ENCODE measurements at regions not wholly inside any gene's neighbourhood (a gene's known extent, or its start where the extent isn't known, plus 50 kb on each side); places are given as distances from the start of the nearest gene placed in this dataset.
A peak's percentile ranks its signal among the peaks of the same experiment; 100 is the strongest.
"Not testable (repeated sequence)": the region's sequence is repeated elsewhere in the genome, so short reads cannot be mapped to it uniquely, and the experiment has no call there.

DNA sequence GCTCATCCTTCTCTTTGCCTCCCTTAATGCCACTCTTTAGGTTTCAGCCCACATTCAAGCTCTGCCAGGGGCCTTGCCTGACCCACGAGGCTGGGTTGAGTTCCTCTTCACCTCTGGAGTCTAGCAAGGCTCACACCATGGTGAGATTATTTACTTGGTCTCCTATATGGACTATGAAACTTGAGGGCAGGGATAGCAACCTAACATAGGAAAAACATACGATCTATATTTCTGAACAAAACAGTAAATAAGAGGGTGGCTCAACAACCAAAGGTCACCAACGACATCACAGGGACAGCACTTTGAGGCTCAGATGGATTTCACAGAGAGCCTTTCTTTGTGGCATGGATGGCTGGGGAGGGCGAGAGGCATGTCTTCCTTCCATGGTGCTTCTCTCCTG lies 197.0 kb downstream of the MAF start:
- DNase-seq, result no peak

DNA sequence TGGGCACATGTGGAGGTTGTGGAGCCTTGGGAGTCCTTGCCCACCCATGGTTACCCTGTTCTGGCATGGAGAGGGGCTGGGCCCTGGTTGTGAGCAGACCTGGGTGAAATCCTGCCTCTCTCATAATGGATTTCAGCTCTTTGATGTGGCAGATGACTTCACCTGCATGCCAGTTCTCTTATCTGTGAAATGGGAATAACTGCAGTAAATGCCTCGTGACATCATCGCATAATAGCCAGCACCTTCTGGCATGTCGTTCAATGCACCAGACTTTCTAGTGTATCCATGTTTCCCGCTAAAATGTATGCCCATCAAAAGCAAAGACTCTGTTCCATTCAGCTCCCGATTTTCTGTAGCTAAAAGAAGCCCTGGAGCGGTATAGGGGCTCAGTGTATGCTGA lies 197.6 kb downstream of the MAF start:
- no peak for DNase-seq

DNA sequence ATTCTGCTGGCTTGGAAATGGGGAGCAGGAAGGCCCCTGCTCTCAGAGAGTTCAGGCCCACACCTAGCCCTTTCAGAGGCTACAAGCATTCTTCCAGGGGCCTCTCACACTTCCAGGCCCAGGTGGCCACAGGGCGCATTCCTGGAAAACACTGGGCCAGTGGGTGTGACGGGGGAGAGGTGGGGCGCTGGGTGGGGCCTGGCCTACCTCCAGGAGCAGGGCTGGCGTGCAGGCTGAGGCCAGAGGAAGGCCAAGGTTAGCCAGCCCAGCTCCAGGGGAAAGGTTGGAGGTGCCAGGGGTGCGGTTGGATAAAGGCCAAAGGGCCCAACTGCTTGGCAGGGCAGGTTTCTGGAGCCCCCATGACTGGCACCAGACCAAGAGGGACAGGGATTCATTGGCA lies 198.2 kb downstream of the MAF start:
- DNase-seq, result no peak

DNA sequence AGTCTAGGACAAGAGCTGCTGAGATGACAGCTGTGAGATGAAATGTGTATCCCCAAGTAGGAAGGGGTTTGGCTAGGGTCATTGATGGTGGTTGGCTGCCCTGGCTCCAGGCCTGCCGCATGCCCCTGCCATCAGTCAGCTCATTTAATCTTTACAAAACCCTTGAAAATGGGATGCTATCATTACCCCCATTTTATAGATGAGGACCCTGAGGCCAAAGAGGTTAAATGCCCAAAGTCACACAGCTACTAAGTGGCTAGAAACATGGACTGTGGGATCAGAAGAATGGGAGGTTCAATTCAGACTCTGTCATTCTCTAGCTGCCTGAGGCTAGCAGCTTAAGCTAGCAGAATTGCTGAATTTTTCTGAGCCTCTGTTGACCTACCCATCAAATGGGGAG lies 198.8 kb downstream of the MAF start:
- DNase-seq, result no peak

DNA sequence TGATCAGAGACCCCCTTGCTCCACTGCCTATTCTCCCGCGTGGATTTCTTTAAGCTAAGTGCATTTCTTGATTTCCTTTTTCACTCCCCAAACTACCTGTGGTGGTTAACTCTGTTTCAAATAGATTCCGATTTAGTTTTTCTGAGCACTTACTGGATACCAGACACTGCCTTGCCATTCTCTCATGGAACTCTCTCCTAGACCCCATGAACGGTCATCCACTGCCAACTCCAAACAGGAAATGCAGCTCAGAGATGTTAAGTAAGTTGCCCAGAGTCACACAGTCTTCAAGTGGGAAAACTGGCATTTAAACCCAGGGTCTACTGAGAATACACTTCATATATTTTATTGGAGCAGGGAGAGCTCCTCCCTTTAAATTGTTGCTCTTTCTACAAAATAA lies 199.4 kb downstream of the MAF start:
- no peak for DNase-seq

DNA sequence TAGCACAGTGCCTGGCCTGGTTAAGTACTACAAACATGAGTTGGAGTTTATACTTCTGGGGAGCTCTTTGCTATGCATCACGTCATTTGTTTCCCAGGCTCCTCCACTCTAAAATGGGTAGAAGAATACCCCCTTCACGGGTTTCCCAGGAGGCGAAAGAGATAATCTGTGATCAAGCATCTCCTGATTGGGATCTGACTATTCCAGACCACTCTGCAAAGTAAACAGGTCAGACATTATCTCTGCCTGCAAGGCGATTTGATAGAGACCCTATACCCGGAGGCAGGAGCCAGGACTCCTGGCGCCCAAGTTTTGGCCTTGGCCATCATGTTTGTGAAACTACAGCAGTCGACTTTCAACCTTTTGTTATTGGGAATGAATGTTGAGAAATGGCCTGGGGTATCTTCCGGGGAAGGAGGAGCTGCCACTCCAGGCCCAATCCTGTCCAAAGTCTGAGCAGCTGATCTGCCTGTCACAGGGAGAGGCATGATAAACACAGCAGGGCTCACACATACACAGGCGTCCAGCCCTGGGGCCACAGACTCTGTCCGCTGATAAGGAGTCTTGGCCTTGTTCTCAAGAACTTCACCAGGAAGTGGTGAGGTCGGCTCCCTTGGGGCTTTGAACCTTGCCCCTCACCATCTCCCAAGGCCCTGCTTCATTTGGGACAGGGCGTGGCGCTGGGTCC lies 199.9 kb downstream of the MAF start:
- no peak for DNase-seq

DNA sequence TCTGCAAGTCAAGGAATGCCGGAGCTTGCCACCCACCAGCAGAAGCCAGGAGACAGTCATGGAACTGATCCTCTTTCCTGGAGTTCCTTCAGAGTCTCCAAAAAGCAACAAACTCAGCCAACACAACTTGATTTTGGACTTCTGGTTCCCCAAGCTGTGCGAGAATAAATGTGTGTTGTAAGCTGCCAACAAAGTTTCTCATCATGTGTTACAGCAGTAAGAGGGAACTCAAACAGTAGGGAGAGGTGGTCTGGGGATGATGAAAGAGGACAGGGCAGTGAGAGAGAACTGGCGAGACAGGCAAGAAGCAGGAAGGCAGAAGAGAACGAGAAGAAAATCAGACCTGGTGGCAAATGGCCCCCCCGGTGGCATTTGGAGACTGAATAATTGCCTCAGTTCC lies 204.9 kb downstream of the MAF start:
- DNase-seq, result no peak

DNA sequence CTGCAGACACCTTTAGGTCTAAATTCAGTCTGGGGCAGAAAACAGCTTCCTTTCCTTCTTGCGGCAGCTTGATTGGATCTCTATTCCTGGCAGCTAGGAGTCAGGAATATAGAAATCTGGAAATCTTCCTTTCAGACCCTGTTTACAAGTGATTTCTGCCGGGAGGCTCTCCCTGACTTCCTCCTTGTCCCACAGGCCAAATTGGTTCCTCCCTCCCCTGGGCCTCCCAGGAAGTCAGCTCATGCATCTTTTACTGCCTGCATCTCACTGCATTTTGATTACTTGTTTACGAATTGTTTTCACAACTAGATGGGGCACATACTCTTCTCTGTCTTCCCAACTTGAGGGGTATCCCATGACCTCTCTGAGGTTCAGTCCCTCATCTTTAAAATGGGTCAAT lies 206.3 kb downstream of the MAF start:
- DNase-seq, result no peak

DNA sequence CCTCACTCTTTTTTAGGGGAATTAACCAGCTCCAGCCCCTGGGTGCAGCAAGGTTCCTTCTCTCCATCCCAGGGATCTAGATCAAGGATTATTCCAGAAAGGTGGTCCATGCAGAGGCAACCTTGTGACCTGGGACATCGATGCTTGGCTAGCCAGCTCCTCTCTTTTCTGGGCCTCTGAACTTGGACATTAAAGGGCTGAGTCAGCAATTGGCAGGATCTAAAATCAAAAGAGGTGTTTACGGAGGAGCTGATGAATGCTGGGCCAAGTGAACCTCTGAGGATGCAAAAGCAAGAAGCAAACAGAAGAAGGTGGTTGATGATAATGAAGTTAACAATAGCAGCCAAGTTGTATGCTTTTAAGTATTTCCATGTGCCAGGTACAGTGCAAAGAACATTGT lies 207.0 kb downstream of the MAF start:
- no peak for DNase-seq

DNA sequence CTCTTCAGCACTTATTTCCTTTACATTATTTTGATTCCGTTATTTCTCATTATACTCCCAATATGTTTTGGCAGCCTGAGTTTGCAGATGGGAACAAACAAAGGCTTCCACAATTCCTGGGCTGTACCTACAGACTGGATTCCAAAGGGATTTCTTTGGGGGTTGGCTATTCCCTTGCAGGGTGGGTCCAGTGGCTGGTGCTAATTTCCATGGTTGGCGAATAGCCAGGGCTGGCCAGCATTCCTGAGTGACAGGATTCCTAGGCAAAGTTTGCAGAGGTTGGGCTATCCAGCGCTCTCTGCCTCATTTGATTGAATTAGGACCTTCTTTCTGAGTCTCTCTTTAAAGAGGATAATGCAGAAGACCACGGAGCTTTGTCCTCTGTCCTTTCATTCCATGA lies 207.4 kb downstream of the MAF start:
- no peak for DNase-seq

DNA sequence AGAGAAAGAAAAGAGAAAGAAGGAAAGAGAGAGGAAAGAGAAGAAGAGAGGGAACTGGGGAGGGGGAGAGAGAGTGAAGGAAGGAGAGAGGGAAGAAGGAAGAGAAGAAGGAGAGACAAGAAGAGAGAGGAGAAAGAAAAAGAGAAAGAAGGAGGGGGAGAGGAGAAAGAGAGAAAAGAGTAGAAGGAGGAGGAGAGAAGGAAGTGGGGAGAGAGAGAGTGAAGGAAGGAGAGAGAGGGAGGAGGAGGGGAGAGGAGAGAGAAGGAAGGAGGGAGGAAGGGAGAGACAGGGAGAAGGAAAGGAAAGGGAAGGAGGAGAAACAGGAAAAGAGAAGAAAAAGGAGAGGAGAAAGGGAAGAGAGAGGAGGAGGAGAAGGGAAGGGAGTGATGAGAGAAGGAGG lies 208.5 kb downstream of the MAF start:
- no peak for DNase-seq

DNA sequence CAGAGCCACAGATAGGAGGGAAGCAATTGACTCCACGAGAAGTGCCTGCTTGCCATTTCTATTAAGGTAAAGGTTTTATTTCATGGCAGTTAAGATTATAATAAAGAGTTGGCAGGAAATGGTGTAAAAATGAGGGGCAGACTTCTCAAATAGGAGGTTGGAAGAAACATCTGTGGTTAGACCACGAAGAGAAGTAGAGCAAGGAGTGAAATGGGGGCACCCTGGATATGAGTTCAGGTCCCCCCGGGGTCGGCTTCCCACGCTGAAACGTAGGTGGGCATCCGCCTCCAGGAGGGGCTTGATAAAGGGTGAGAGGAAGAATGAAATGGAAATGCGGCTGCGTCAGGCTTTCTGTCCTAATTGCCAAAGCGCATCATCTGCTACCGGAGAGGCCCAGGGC lies 209.1 kb downstream of the MAF start:
- no peak for DNase-seq

DNA sequence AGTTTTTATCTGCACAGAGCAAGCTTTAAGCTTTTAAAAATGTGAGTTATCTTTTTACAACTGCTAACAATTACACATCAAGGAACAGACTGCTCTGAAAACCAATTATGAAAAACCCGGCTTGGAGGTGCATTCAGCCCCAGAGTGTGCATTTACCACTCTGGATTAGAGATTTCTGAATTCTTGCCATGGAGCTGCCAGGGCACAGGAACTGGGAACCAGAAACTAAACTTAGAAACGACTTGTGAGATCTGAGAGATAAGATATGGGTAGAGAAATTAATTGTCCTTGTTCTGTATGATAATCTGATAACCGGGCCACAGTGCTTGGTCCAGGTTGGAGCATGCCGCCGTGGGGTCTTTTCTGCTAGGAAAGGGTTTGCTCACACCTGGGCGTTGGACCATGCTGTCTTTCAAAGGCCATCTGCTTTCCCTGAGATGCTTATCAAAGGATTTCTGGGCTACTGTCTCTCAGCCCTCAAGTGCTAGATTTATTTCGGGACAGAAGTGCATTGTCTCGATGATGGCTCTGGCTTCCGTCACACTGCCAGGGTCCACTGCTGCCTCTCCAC lies 210.0 kb downstream of the MAF start:
- no peak for DNase-seq

DNA sequence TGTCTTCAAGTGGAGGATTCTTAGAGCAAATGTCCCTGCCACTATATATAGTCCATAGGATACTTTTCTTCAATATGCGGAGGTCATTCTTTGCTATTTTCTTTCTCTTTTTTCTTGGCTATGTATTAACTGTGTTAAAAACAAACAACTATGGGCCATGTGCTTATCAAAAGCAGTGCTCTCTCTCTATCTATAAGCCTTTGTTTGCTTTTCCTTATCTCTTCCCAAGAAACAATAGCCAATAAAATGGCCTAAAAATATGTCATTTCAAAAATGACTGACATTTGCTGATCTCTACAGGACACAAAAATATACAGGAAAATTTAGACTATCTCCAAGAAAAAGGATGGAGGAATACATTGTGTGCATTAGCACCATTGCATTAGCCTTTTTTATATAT lies 212.1 kb downstream of the MAF start:
- no peak for DNase-seq

DNA sequence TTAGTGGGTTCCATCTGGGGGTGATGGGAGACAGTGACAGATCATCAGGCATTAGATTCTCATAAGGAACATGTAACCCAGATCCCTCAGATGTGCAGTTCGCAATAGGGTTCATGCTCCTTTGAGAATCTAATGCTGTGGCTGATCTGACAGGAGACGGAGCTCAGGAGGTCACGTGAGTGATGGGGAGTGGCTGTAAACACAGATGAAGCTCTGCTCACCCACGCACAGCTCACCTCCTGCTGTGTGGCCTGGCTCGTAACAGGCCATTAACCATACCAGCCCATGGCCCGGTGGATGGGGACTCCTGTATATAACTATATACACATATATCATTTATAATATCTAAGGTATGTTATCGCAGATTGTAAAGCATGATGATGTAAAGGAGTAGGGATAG lies 214.2 kb downstream of the MAF start:
- no peak for DNase-seq

DNA sequence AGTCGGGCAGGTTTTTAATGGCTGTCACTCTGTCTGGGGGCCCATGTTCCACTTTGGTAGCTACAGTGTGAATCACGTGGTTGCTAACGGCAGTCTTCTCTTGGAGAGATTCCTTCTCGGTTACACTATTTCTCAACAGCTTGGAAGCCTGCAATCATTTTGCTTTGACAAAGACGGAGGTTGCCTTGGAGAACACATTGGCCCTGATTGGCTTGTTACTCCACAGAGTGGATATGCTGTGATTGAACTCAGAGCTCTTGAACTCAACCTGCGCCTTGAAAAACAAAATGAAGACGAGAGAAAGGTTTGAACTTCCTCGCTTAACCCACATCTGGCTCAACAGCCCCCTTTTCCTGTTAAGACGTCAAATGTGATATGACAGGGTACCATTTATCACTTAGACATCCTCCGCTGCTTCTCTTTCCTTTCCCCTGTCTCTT lies 218.9 kb downstream of the MAF start:
- DNase-seq, result peak; percentile 28

DNA sequence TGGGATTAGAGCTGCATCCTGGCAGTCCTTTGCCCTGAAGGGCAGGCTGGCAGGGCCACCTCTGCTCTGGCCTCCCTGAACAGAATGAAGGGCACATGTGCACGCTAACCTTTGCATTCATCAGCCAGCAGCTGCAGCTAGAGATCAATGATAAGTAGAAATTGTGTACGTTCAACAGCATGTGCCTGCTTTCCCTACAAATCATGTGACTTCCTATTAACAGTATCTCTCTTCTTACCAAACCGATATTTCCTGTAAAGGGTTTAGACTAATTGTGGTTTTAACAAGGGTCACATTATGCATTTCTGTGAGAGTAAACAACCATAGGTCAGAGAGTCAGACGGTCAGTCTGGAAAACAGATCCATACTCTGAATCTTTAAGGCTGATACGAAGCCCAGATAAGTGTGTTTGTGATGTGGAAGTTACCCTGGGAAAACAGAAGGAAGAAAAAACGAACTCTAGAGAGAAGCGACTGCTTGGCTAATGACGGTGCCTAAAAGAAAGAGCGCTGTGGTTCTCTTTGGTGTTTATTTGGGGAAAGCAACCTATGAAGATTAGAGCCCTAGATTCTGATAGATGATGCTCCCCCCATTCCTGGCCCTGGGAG lies 219.4 kb downstream of the MAF start:
- DNase-seq, result no peak

DNA sequence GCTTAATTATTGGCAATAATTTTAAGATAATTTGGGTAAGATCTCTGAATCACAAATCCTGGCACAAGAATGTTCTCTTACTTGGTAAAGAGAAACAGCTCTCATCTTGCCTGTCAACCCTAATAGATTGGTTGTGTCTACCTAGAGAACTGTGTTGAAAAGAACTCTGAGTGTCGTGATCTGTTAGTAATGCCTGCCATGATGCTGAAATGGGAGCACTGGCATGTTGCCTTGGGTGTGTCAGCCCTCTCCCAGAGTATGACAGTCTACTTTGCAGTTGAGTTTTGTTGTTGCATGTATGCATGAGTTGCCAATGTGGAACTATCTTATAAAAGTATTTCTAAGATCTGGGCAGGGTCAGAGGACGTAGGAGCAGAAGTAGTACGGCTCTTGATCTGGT lies 221.4 kb downstream of the MAF start:
- DNase-seq, result no peak

DNA sequence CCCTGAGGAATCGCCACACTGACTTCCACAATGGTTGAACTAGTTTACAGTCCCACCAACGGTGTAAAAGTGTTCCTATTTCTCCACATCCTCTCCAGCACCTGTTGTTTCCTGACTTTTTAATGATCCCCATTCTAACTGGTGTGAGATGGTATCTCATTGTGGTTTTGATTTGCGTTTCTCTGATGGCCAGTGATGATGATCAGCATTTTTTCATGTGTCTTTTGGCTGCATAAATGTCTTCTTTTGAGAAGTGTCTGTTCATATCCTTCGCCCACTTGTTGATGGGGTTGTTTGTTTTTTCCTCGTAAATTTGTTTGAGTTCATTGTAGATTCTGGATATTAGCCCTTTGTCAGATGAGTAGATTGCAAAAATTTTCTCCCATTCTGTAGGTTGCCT lies 223.5 kb downstream of the MAF start:
- not testable (repeated sequence) for DNase-seq

DNA sequence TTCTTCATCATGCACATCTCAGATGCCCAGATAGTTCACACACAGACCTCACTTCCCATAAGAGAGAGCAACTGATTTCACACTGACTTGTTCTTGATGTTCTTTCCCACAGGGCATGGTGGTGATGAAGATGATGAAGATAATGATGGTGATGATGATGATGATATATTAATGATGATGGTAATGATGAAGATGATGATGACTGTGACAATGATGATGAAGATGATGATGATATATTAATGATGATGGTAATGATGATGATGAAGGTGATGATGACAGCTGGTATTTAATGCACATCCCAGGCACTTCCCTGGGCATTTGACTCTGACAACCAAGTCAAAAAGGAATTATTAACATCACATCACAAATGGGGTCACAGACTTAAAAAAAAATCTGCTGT lies 225.2 kb downstream of the MAF start:
- no peak for DNase-seq

DNA sequence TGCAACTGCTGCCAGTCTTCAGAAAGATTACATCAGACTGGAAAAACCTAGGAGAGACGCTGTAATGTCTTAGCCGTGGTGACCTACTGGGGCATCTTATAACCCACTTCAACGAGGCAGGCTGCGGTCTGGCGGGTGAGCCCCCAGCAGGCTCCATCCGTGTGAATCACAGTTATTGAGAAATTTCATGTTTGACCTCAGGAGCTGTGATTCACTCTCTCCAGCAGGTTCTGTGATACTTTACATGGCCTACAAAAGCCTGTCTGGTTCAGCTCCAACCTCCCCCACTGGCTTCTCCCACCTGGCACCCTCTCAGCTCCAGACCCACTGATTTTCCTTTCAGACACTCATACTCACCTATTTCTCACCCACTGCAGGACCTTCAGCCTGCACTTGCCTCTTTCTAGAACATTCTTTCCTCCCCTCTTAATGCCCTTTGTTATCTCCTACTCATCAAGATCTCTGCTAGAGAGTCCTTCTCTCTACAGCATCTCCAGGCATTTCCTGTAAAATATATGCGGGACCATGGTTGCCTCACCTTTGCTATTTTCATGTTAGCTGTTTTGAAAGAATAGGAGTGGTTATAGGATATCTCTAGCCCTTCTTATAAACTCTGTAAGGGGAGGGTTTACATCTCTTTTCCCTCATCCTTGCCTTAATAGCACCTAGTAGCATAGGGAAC lies 227.9 kb downstream of the MAF start:
- peak; percentile 61 for DNase-seq

DNA sequence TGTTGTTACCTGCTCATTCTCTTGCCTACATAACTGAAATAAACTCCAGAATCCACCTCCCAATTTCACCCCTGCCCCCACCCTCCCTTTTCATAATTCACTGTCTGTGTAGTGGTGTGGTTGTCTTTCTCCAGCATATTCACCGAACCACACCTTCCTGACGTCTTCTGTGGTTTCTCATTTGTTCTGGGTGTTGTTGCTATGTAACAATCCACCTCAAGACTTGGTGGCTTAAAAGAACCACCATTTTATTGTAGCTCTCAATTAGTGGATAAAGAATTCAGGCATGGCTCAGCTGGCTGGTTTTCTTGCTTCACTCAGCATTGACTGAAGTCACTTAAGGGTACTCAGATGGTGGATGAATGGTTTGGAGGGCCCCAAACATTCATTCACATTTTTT lies 229.8 kb downstream of the MAF start:
- no peak for DNase-seq

DNA sequence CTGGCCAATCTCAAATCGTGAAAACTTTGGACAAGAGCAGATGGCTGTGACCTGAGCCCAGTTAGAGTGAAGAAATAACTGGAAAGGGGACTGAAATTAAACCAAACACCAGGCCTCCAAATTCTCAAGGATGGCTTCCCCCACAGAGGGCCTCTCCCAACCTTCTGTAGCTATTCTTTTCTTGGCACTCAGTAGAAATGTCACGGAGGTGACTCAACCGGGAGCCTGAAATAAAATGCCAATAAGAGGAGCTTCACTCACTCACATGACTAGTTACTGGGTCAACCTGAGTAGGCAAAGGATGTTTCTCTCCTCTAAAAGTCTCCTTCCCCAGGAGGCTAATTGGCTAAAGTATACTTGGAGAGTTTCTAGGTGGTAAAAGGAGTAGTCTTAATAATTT lies 230.7 kb downstream of the MAF start:
- no peak for DNase-seq

DNA sequence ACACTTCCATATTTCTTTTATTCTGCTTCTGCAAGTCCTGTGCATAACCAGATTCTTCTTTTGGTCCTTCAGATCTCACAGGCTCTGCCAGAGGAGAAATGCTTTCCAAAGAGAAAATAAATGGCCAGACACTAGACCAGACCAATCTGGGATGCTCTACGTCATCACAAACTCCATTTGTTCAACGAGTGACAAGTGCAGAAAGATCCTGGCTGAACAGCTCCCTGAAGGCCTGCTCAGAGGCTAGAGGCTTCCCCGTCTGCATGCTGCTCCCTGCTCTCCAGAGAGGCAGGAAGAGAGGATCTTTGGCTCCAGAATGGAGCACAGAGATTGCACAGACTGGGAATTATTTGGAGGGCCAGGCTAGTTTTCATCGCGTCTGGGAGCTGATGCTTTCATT lies 232.7 kb downstream of the MAF start:
- DNase-seq, result no peak

Data from stimulated activated CD8-positive, alpha-beta memory T cell treated with anti-CD3 and anti-CD28 coated beads, Interleukin-4, amount 100 ng/mL, for 48 hours (primary cell).